ENCODE measurements at regions not wholly inside any gene's neighbourhood (a gene's known extent, or its start where the extent isn't known, plus 50 kb on each side); places are given as distances from the start of the nearest gene placed in this dataset.

DNA sequence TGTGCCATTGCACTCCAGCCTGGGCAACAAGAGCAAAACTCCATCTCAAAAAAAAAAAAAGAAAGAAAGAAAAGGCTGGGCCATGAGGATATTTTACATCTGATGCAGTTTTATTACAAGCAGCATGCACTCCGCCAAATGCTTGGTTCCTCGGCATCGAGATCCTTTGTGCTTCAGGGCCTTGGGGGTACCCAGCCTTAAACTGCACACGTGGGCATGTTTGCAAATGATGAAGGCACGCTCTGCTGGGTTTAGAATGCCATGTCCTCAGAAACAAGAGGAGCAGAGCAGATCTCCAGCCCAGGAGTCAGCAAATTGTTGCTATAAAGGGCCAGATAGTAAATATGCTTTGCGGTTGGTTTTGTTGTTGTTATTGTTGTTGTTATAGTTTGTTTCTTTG lies 153.2 kb downstream of the KATNIP start:
- Histone ChIP-seq H3K36me3 (ENCODE audit: insufficient read depth, low read length) (peaks cover 20% of the 10 kb centered on the region), H3K27ac (ENCODE audit: low read depth in 1 of 2, low read length in 2 of 2) (no peak overlapping the region), H3K9me3 (ENCODE audit: control insufficient read depth in 1 of 2, insufficient read depth in 1 of 2, low read length in 2 of 2) (no peaks in the 10 kb centered on the region), H3K27me3 (ENCODE audit: control insufficient read depth in 1 of 2, insufficient read depth in 2 of 2, low read length in 2 of 2) (no peaks in the 10 kb centered on the region), H3K4me1 (ENCODE audit: insufficient read depth, low read length) (no peaks in the 10 kb centered on the region), H3K4me3 (ENCODE audit: low read length) (no peak overlapping the region)
- DNase-seq (no peak), ATAC-seq (ENCODE audit: poor library complexity) (no peak)
- H3K4me1 Mint-ChIP-seq (ENCODE audit: low read depth), result no peaks in the 10 kb centered on the region
- POLR2A ChIA-PET, result no interaction called here
- H3K36me3 Mint-ChIP-seq (ENCODE audit: low read depth), result peaks cover 36% of the 10 kb centered on the region
- H3K27ac Mint-ChIP-seq, result no peak overlapping the region
- no peaks in the 10 kb centered on the region for H3K9me3 Mint-ChIP-seq
- TF ChIP-seq, protein P1, sequence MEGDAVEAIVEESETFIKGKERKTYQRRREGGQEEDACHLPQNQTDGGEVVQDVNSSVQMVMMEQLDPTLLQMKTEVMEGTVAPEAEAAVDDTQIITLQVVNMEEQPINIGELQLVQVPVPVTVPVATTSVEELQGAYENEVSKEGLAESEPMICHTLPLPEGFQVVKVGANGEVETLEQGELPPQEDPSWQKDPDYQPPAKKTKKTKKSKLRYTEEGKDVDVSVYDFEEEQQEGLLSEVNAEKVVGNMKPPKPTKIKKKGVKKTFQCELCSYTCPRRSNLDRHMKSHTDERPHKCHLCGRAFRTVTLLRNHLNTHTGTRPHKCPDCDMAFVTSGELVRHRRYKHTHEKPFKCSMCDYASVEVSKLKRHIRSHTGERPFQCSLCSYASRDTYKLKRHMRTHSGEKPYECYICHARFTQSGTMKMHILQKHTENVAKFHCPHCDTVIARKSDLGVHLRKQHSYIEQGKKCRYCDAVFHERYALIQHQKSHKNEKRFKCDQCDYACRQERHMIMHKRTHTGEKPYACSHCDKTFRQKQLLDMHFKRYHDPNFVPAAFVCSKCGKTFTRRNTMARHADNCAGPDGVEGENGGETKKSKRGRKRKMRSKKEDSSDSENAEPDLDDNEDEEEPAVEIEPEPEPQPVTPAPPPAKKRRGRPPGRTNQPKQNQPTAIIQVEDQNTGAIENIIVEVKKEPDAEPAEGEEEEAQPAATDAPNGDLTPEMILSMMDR (IDR thresholded peaks at IDR 0.05), result no peak
- no peaks in the 10 kb centered on the region for H3K27me3 Mint-ChIP-seq
- intact Hi-C loops (cut with DNase I, micrococcal nuclease), result no loop called here
- CTCF ChIA-PET, result no interaction called here
- H3K4me3 Mint-ChIP-seq, result no peak overlapping the region

DNA sequence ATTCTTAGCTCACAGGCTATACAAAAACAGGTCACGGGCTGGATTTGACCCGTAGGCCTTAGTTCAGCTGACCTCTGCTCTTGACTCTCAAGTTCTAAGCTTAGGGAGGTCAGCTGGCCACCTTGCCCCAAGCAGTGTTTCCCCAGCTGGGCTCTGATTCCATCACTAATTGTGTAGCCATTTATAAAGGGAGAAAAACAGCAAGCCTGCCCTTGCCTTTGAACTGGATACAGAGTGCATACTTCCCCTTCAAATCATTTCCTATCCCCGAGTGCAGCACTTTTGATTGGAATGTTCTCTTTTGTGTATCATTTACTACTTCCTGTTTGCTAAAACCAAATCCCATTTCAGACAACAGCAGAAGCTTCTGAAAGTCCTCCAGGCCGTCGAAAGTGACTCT lies 153.6 kb downstream of the KATNIP start:
- Mint-ChIP-seq H3K9me3 (no peaks in the 10 kb centered on the region), H3K36me3 (ENCODE audit: low read depth) (peaks cover 38% of the 10 kb centered on the region), H3K27me3 (no peaks in the 10 kb centered on the region), H3K4me1 (ENCODE audit: low read depth) (no peaks in the 10 kb centered on the region), H3K4me3 (no peak overlapping the region), H3K27ac (no peak overlapping the region)
- CTCF ChIA-PET, result no interaction called here
- POLR2A ChIA-PET, result no interaction called here
- H3K9me3 ChIP-seq (ENCODE audit: control insufficient read depth in 1 of 2, insufficient read depth in 1 of 2, low read length in 2 of 2), result no peaks in the 10 kb centered on the region
- no peak overlapping the region for H3K27ac ChIP-seq (ENCODE audit: low read depth in 1 of 2, low read length in 2 of 2)
- ATAC-seq (ENCODE audit: poor library complexity) (no peak), DNase-seq (no peak)
- H3K4me3 ChIP-seq (ENCODE audit: low read length), result no peak overlapping the region
- no peaks in the 10 kb centered on the region for H3K4me1 ChIP-seq (ENCODE audit: insufficient read depth, low read length)
- H3K27me3 ChIP-seq (ENCODE audit: control insufficient read depth in 1 of 2, insufficient read depth in 2 of 2, low read length in 2 of 2), result no peaks in the 10 kb centered on the region
- H3K36me3 ChIP-seq (ENCODE audit: insufficient read depth, low read length), result peaks cover 18% of the 10 kb centered on the region
- TF ChIP-seq, protein P1 (IDR thresholded peaks at IDR 0.05), result no peak
- intact Hi-C loops (cut with DNase I, micrococcal nuclease), result no loop called here

DNA sequence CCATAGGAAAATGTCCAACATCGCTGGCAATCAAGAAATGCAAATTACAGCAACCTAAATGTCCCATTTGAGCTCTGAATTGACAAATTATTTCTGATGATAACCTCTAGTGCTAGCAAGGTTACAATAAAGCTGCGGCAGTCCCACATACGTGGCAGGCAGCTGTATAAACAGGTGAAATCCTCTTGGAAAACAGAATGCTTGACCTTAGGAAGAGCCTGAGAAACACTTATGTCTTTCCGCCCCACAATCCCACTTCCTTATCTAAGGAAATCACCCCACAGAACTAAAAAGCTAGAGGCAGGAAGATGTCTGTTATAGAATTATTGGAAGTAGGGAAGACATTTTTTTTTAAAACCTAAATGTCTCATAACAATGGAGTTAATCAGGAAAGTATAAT lies 154.3 kb downstream of the KATNIP start:
- H3K4me3 ChIP-seq (ENCODE audit: low read length), result no peak overlapping the region
- POLR2A ChIA-PET, result no interaction called here
- H3K9me3 ChIP-seq (ENCODE audit: control insufficient read depth in 1 of 2, insufficient read depth in 1 of 2, low read length in 2 of 2), result no peaks in the 10 kb centered on the region
- peaks cover 18% of the 10 kb centered on the region for H3K36me3 ChIP-seq (ENCODE audit: insufficient read depth, low read length)
- Mint-ChIP-seq H3K4me1 (ENCODE audit: low read depth) (no peaks in the 10 kb centered on the region), H3K36me3 (ENCODE audit: low read depth) (peaks cover 37% of the 10 kb centered on the region), H3K27me3 (no peaks in the 10 kb centered on the region), H3K4me3 (no peak overlapping the region), H3K9me3 (no peaks in the 10 kb centered on the region), H3K27ac (no peak overlapping the region)
- no peak for DNase-seq
- CTCF ChIA-PET, result no interaction called here
- no peaks in the 10 kb centered on the region for H3K4me1 ChIP-seq (ENCODE audit: insufficient read depth, low read length)
- H3K27ac ChIP-seq (ENCODE audit: low read depth in 1 of 2, low read length in 2 of 2), result no peak overlapping the region
- TF ChIP-seq, protein P1 (IDR thresholded peaks at IDR 0.05), result no peak
- no peak for ATAC-seq (ENCODE audit: poor library complexity)
- H3K27me3 ChIP-seq (ENCODE audit: control insufficient read depth in 1 of 2, insufficient read depth in 2 of 2, low read length in 2 of 2), result no peaks in the 10 kb centered on the region
- intact Hi-C loops (cut with DNase I, micrococcal nuclease), result no loop called here

Data from CD4-positive, alpha-beta T cell (primary cell).